ENCODE measurements at regions not wholly inside any gene's neighbourhood (a gene's known extent, or its start where the extent isn't known, plus 50 kb on each side); places are given as distances from the start of the nearest gene placed in this dataset.

GRCh38 chrX:33906971-33907370 is 225.1 kb downstream of the FAM47A start:
- TF ChIP-seq POLR2A (IDR thresholded peaks at IDR 0.05): no peak
- no peak for TF ChIP-seq CTCF (IDR thresholded peaks at IDR 0.05)

Data from body of pancreas (tissue), 4 donors.